ENCODE measurements at regions not wholly inside any gene's neighbourhood (a gene's known extent, or its start where the extent isn't known, plus 50 kb on each side); places are given as distances from the start of the nearest gene placed in this dataset.

- TF ChIP-seq CTCF (IDR thresholded peaks at IDR 0.05; ENCODE audit: low read depth, low read length) = no peak
- TF ChIP-seq EZH2phosphoT487 (IDR thresholded peaks at IDR 0.05; ENCODE audit: low read depth) = no peak
These were observed 694.8 kb upstream of the PKDCC start for GRCh38 chr2:41353060-41353459.
